AG04450 (cell line): ENCODE measurements at regions not wholly inside any gene's neighbourhood (a gene's known extent, or its start where the extent isn't known, plus 50 kb on each side); places are given as distances from the start of the nearest gene placed in this dataset.

Experiments used
- CTCF ChIA-PET: fragments of 300-600, 350-600 bp; formaldehyde crosslinking; extraction: SDS; loops from one replicate; lab custom pipeline; 2022; ENCODE audit warnings: antibody characterized with exemption, inconsistent platforms; lab: Charles Lee
- POLR2A ChIA-PET: fragments of 350-600 bp; formaldehyde crosslinking; extraction: SDS; loops from one replicate; lab custom pipeline; 2021; ENCODE audit warnings: antibody characterized with exemption, inconsistent platforms; lab: Yijun Ruan, JAX
- DNase-seq: peaks from one replicate; pipeline ENCODE4 v3.0.0-alpha.2; 2011; ENCODE audit warnings: low read depth, low spot score
- H3K27ac ChIP-seq: one replicate; pipeline ENCODE4 v1.5.1; 2012; ENCODE audit warnings: low read depth, low read length, control low read depth
- H3K27me3 ChIP-seq: one replicate; pipeline ENCODE4 v1.6.0; 2012; ENCODE audit warnings: low read length; ENCODE audit not compliant: control insufficient read depth, insufficient read depth
- H3K4me3 ChIP-seq: 2 replicates; pipeline ENCODE4 v1.5.1; 2011; ENCODE audit warnings: mild to moderate bottlenecking, low read depth, low read length, control low read depth
- H3K9me3 ChIP-seq: 2 replicates; pipeline ENCODE4 v1.5.1; 2012; ENCODE audit warnings: low read length; ENCODE audit not compliant: control insufficient read depth, insufficient read depth
- TF ChIP-seq, protein P1 (sequence below): IDR thresholded peaks from 2 replicates; pipeline ENCODE4 v1.5.1; 2011; ENCODE audit warnings: low read depth, low read length, control low read depth, inconsistent platforms

DNA sequence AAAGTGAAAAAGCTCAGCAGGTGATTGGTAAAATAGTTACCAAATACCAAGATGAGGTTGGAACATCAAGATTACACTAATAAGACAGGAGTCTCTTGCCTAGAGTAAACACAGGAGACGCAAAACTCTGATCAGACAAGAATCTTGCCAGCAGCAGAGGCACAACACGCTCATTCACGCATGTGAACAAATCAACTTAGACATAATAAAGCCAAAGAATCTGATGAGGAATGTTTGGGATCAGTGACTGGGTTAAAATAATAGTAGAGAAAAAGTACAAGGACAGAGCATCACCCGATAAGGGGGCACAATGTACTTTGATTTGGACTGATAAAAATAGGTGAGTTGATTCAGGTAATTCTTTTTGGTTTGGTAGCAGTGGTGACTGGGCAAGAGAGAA lies 159.5 kb upstream of the GRIP1 start:
- ChIA-PET CTCF (interaction anchor here (1.6 kb wide), 1 partner anchor 22 kb away, joined by 5 read pairs; no protein-coding TSS in a partner anchor), POLR2A (no interaction called here)
- Histone ChIP-seq H3K9me3 (no peaks in the 10 kb centered on the region), H3K27ac (no peak overlapping the region), H3K4me3 (no peak overlapping the region), H3K27me3 (no peaks in the 10 kb centered on the region)
- TF ChIP-seq, protein P1, sequence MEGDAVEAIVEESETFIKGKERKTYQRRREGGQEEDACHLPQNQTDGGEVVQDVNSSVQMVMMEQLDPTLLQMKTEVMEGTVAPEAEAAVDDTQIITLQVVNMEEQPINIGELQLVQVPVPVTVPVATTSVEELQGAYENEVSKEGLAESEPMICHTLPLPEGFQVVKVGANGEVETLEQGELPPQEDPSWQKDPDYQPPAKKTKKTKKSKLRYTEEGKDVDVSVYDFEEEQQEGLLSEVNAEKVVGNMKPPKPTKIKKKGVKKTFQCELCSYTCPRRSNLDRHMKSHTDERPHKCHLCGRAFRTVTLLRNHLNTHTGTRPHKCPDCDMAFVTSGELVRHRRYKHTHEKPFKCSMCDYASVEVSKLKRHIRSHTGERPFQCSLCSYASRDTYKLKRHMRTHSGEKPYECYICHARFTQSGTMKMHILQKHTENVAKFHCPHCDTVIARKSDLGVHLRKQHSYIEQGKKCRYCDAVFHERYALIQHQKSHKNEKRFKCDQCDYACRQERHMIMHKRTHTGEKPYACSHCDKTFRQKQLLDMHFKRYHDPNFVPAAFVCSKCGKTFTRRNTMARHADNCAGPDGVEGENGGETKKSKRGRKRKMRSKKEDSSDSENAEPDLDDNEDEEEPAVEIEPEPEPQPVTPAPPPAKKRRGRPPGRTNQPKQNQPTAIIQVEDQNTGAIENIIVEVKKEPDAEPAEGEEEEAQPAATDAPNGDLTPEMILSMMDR: no peak
- DNase-seq: no peak

DNA sequence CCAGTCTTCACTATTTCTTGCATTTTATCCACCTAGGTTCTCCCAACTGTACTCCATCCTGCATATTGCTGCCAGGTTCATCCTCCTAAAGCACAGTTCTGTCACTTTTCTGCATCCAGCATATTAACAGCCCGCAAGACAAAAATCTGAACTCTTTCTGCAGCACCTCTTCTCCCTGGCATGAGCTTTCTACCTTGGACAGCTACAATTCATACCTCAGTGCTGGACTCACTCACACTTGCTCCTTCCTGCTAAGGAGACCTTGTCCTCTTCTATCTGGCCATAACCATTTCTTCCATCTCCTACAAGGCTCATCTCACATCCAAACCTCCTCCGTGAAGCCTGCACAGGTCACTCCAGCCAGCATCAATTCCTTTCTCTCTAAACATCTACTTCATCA lies 170.1 kb upstream of the GRIP1 start:
- no peak for DNase-seq
- TF ChIP-seq, protein P1: no peak
- ChIA-PET CTCF (interaction anchor here (1.5 kb wide), 1 partner anchor 12 kb away, joined by 4 read pairs; no protein-coding TSS in a partner anchor), POLR2A (no interaction called here)
- H3K4me3 ChIP-seq: no peak overlapping the region
- H3K27me3 ChIP-seq: no peaks in the 10 kb centered on the region
- no peak overlapping the region for H3K27ac ChIP-seq
- H3K9me3 ChIP-seq: no peaks in the 10 kb centered on the region

DNA sequence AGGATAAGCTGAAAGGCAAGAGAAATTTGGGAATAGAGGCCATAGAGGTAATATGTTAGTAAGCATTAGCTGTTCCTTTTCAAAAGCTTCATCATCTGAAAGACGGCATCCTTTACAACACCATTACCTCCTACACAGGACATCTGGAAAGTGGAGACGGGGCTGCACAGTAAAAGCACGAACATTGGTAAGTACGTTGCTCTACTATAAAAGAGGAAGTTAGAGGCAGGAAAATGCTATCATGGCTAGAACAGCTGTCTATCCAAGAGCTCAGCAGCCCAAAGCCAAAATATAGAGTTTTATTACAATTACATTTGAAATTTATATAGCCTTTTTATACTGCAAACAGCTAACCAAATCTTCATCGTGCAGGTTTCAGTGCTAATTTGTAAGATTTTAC lies 172.3 kb upstream of the GRIP1 start:
- DNase-seq: no peak
- Histone ChIP-seq H3K27ac (no peak overlapping the region), H3K9me3 (no peaks in the 10 kb centered on the region), H3K27me3 (no peaks in the 10 kb centered on the region), H3K4me3 (no peak overlapping the region)
- ChIA-PET CTCF (interaction anchor here (1.0 kb wide), 1 partner anchor 10 kb away, joined by 4 read pairs; no protein-coding TSS in a partner anchor), POLR2A (no interaction called here)
- TF ChIP-seq, protein P1: no peak

DNA sequence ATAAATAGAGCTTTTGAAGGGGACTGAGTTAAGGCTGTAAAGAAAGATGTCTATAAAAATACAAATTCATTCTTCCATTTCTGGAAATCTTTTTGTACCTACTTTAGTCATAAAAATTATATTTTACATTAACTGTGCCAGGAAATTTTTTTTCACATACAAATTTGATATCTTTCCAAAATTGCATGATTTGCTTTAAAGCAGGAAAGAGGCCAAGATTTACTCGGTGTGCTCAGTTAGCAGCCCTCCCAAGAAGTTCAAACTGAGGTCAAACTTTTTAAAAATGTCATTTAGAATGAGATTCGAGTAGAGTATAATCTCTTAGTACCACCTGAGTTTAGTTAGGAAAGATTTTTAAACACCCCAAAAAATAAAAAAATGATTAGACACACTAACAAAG lies 173.2 kb upstream of the GRIP1 start:
- no peak for DNase-seq
- no peaks in the 10 kb centered on the region for H3K27me3 ChIP-seq
- TF ChIP-seq, protein P1: no peak
- no peak overlapping the region for H3K27ac ChIP-seq
- ChIA-PET POLR2A (no interaction called here), CTCF (no interaction called here)
- H3K9me3 ChIP-seq: no peaks in the 10 kb centered on the region
- H3K4me3 ChIP-seq: no peak overlapping the region

DNA sequence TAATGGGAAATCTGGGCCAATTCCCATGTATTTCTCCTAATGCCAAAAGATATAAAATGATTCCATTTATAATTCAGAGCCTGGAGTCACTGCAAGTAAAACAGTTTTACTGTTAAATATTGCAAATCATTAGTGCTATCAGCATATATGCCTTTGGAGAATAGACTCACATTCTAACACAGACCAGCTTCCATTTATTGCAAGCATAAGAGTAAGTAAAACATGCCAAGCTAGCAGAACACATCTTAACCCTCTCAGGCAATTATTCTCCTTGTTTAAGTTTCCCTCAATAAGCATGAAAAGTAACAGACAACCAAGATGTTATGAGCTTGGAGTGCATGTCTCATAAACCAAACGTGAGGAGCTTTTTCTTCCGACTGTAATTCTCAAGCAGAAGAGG lies 173.9 kb upstream of the GRIP1 start:
- no peak overlapping the region for H3K4me3 ChIP-seq
- H3K27ac ChIP-seq: no peak overlapping the region
- ChIA-PET CTCF (no interaction called here), POLR2A (no interaction called here)
- TF ChIP-seq, protein P1: no peak
- H3K27me3 ChIP-seq: no peaks in the 10 kb centered on the region
- H3K9me3 ChIP-seq: no peaks in the 10 kb centered on the region
- no peak for DNase-seq
